ENCODE measurements at regions not wholly inside any gene's neighbourhood (a gene's known extent, or its start where the extent isn't known, plus 50 kb on each side); places are given as distances from the start of the nearest gene placed in this dataset.

GRCh38 chr12:105575235-105575634 lies 244.7 kb downstream of the C12orf75 start:
- H3K27me3 ChIP-seq (ENCODE audit: control insufficient read depth, insufficient read depth, low read length): no peaks in the 10 kb centered on the region
- H3K4me3 Mint-ChIP-seq: no peak overlapping the region
- no peak overlapping the region for H3K27ac ChIP-seq (ENCODE audit: low read length)
- intact Hi-C loops (cut with micrococcal nuclease): no loop called here
- WGBS (ENCODE audit: insufficient coverage): 80% methylated on average over 2 of the region's 2 CpGs
- H3K4me3 ChIP-seq (ENCODE audit: low read length): no peak overlapping the region
- DNase-seq: no peak
- ATAC-seq: no peak
- H3K4me1 ChIP-seq (ENCODE audit: control insufficient read depth, insufficient read depth, low read length): no peaks in the 10 kb centered on the region
- H3K36me3 ChIP-seq (ENCODE audit: control insufficient read depth, insufficient read depth, low read length): no peaks in the 10 kb centered on the region
- no peaks in the 10 kb centered on the region for H3K9me3 ChIP-seq (ENCODE audit: control insufficient read depth, insufficient read depth, low read length)
- no peaks in the 10 kb centered on the region for H3K36me3 Mint-ChIP-seq
- no peak overlapping the region for H3K27ac Mint-ChIP-seq
- no peak for TF ChIP-seq CTCF (IDR thresholded peaks at IDR 0.05)
- peaks cover 0 to 10% of the 10 kb centered on the region in 2 donors for H3K27me3 Mint-ChIP-seq (ENCODE audit: low read depth in 2 of 2)
- H3K9me3 Mint-ChIP-seq: no peaks in the 10 kb centered on the region
- peaks cover 2% of the 10 kb centered on the region in 2 donors for H3K4me1 Mint-ChIP-seq

- Histone ChIP-seq H3K36me3 (ENCODE audit: control insufficient read depth, insufficient read depth, low read length) (no peaks in the 10 kb centered on the region), H3K9me3 (ENCODE audit: control insufficient read depth, insufficient read depth, low read length) (no peaks in the 10 kb centered on the region), H3K27ac (ENCODE audit: low read length) (no peak overlapping the region), H3K4me3 (ENCODE audit: low read length) (no peak overlapping the region), H3K27me3 (ENCODE audit: control insufficient read depth, insufficient read depth, low read length) (no peaks in the 10 kb centered on the region), H3K4me1 (ENCODE audit: control insufficient read depth, insufficient read depth, low read length) (no peaks in the 10 kb centered on the region)
- no peak for DNase-seq
- TF ChIP-seq CTCF (IDR thresholded peaks at IDR 0.05): no peak
- Mint-ChIP-seq H3K27ac (no peak overlapping the region), H3K27me3 (ENCODE audit: low read depth in 2 of 2) (peaks cover 0 to 10% of the 10 kb centered on the region in 2 donors), H3K4me3 (no peak overlapping the region), H3K36me3 (no peaks in the 10 kb centered on the region), H3K4me1 (no peaks in the 10 kb centered on the region), H3K9me3 (no peaks in the 10 kb centered on the region)
- ATAC-seq: no peak
- intact Hi-C loops (cut with micrococcal nuclease): no loop called here
- WGBS (ENCODE audit: insufficient coverage): 93% methylated on average over 1 of the region's 2 CpGs
These were observed 245.8 kb downstream of the C12orf75 start for GRCh38 chr12:105576261-105576660.

GRCh38 chr12:105580821-105581352 lies 250.4 kb downstream of the C12orf75 start:
- TF ChIP-seq CTCF (IDR thresholded peaks at IDR 0.05): no peak
- Histone ChIP-seq H3K27ac (ENCODE audit: low read length) (no peak overlapping the region), H3K27me3 (ENCODE audit: control insufficient read depth, insufficient read depth, low read length) (no peaks in the 10 kb centered on the region), H3K4me3 (ENCODE audit: low read length) (no peak overlapping the region), H3K9me3 (ENCODE audit: control insufficient read depth, insufficient read depth, low read length) (no peaks in the 10 kb centered on the region), H3K36me3 (ENCODE audit: control insufficient read depth, insufficient read depth, low read length) (no peaks in the 10 kb centered on the region), H3K4me1 (ENCODE audit: control insufficient read depth, insufficient read depth, low read length) (no peaks in the 10 kb centered on the region)
- H3K4me1 Mint-ChIP-seq: no peaks in the 10 kb centered on the region
- DNase-seq (no peak), ATAC-seq (no peak)
- WGBS (ENCODE audit: insufficient coverage): 92% methylated on average over 5 of the region's 5 CpGs
- H3K36me3 Mint-ChIP-seq: no peaks in the 10 kb centered on the region
- intact Hi-C loops (cut with micrococcal nuclease): no loop called here
- H3K4me3 Mint-ChIP-seq: no peak overlapping the region
- no peak overlapping the region for H3K27ac Mint-ChIP-seq
- H3K27me3 Mint-ChIP-seq (ENCODE audit: low read depth in 2 of 2): peaks cover 0 to 4% of the 10 kb centered on the region in 2 donors
- H3K9me3 Mint-ChIP-seq: no peaks in the 10 kb centered on the region

GRCh38 chr12:105581420-105581819 lies 250.9 kb downstream of the C12orf75 start:
- WGBS (ENCODE audit: insufficient coverage): 92% methylated on average over 6 of the region's 6 CpGs
- H3K27me3 Mint-ChIP-seq (ENCODE audit: low read depth in 2 of 2): peaks cover 0 to 4% of the 10 kb centered on the region in 2 donors
- Histone ChIP-seq H3K4me1 (ENCODE audit: control insufficient read depth, insufficient read depth, low read length) (no peaks in the 10 kb centered on the region), H3K4me3 (ENCODE audit: low read length) (no peak overlapping the region), H3K27me3 (ENCODE audit: control insufficient read depth, insufficient read depth, low read length) (no peaks in the 10 kb centered on the region), H3K27ac (ENCODE audit: low read length) (no peak overlapping the region), H3K36me3 (ENCODE audit: control insufficient read depth, insufficient read depth, low read length) (no peaks in the 10 kb centered on the region), H3K9me3 (ENCODE audit: control insufficient read depth, insufficient read depth, low read length) (no peaks in the 10 kb centered on the region)
- TF ChIP-seq CTCF (IDR thresholded peaks at IDR 0.05): no peak
- intact Hi-C loops (cut with micrococcal nuclease): no loop called here
- H3K27ac Mint-ChIP-seq: no peak overlapping the region
- no peak overlapping the region for H3K4me3 Mint-ChIP-seq
- DNase-seq (no peak), ATAC-seq (no peak)
- H3K4me1 Mint-ChIP-seq: no peaks in the 10 kb centered on the region
- H3K9me3 Mint-ChIP-seq: no peaks in the 10 kb centered on the region
- no peaks in the 10 kb centered on the region for H3K36me3 Mint-ChIP-seq

Measured in natural killer cell (primary cell).